NCI-H146 (cell line): ENCODE measurements at regions not wholly inside any gene's neighbourhood (a gene's known extent, or its start where the extent isn't known, plus 50 kb on each side); places are given as distances from the start of the nearest gene placed in this dataset.
"Not testable (repeated sequence)": the region's sequence is repeated elsewhere in the genome, so short reads cannot be mapped to it uniquely, and the experiment has no call there.

Experiments
- DNase-seq: peaks from one replicate; lab custom pipeline; 2025; lab: John Stamatoyannopoulos, UW

DNA sequence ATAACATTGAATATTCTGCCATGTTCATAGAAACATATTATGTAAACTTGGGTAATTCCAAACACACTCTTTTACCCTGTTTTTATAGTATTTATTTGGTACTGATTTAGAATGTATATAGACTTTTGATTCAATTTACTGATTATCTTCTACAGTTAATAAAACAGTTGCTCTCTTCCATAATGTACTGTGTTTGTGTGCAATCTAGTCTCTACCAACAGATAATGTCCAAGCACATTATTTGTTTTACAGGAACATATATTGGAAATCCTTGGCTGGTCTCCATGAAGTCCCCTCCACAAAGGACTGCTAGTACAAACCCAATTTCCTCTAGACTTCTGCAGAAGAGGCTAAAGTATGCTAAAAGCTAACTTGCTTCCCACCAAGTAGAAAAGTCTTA lies 386.6 kb downstream of the RND3 start:
- no peak for DNase-seq

DNA sequence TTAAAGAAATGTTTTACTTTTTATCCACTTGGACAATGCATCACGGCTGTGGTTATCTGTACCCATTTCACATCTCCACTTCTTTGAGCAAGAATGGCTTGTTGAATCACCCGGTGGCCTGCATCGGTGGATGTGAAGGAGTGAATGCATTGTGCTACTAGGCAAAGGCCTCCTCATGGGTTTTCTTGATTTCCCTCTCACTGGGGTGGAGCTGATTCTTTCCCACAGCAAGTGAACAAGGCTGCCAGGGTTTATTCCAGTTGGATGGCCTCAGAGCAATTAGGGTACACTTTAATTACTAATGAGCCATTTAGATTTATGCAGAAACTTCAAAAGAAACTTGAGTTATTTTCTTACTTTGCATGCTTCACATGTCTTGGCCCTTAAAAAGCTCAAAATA lies 387.1 kb downstream of the RND3 start:
- DNase-seq, result no peak

DNA sequence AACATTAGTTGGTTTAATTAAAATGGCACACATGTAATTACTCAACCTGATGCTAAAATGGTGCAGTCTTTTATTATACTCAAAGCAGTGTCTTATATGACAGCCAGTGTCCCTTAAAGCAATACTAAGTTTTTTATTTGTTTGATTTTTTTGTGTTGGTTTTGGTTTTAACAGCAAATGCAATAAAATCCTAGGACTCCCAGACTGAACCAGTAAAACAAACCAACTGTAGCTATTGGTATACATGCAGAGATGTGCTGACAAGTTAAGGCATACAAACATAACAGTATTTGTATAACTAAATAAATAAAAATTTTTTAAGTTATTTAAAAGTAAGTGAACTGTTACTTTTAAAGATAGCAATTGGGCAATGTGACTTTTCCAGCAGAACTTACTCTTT lies 387.7 kb downstream of the RND3 start:
- no peak for DNase-seq

GRCh38 chr2:150097901-150098531 lies 389.5 kb downstream of the RND3 start:
- DNase-seq, result no peak

GRCh38 chr2:150097402-150097801 lies 390.1 kb downstream of the RND3 start:
- no peak for DNase-seq

DNA sequence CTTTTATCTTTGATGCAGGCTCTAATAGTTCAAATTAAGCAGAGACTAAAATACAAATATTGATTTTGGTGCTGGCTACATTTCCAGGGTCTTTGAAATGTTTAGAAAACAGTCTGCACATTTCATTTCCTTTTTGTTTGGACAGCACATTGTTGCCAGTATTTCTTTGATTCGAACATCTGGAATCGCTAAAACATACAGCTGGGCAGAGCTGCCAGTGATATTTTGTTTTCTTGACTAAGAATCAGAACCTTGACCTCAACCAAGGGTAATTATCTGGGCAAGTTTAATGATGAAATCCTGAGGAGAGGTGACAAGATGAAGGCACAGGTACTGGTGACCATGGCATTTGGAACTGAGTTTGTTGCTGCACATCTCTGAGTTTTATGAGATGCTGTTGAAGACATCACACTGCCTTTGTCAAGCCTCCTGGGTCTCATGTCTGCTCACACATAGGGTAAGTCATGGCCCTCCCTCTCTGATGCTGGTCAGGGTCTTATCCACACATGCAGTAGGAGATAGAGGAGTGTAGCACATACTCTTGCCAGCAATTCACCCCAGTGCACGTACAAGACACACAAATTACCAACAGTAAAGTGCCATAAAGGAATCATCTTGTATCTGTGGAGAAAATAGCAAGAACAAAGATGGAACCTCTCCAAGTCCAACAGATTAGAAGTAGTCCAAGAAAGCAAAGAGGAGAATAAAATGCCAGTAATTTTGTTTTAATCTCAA lies 391.9 kb downstream of the RND3 start:
- DNase-seq, result peak; percentile 10

DNA sequence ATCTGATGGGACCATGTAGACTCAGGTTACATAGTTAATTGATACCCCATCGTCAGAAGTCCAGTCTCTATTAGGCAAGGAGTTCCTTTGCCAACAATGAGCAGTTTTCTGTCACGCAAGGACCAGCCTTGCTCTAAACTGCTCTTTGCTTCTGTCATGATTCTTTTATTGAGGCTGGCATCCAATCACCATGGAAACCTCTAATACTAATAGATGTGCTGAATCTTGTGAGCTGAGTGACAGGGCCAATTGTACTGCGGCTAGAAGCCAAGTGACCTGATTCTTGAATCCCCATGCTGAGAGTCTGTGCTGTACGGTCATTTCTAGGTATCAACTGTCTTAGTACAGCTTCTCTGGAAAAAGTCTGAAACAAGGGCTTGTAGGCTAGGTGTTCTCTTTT lies 395.6 kb downstream of the RND3 start:
- DNase-seq, result no peak

- DNase-seq, result no peak
Observed at GRCh38 chr2:150090031-150090430, 397.4 kb downstream of the RND3 start.

DNA sequence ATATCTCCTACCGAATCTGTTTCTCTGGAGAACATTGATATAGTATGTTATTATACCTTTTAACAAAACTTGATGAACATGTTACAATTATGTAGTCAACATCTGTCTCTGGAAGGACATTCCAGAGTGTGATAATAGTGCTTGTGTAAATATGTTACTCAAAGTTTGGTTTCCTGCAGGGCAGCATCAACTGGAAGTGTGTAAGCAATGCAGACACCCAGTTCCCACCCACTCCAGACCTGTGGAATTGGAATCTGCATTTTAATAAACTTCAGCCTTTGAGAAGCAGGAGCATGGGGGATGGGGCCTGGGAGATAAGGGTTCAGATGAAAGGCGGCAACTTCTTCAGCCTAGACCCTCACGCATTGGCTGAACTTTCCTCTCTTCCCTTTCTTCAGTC lies 398.9 kb downstream of the RND3 start:
- no peak for DNase-seq

GRCh38 chr2:150085478-150085877 lies 402.0 kb downstream of the RND3 start:
- DNase-seq, result no peak

DNA sequence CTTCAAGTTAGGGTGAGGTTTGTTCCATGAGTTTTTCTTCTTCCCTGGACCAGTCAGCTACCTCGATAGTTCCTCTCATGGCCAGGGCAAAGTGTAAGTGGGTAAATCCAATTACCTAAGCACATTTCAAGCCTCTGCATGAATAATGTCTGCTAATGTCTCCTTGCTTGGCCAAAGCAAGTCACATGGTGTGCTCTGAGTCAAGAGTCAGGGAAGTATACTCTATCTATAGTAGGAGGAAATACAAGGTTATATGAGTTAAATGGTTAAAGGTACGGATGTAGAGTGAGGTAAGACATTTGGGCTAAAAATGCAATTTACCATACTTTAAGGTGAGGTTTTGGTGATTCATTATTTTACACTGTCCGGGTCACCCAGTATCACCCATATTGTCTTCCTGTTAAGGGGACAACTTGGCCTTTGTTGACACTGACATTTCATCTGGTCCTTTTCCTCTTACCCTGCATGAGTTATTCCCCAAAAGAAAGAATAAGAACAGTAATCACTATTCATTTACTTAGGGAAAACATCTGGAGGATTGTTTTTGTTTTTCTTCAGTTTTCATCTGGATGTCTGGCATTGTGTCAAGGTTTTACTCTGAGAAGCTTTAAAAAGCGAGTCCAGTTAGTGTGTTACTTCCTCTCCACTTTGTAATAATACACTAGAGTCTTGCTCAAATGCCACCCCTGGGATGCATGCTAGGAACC lies 405.5 kb downstream of the RND3 start:
- DNase-seq, result no peak

GRCh38 chr2:150076281-150076680 lies 411.2 kb downstream of the RND3 start:
- no peak for DNase-seq

DNA sequence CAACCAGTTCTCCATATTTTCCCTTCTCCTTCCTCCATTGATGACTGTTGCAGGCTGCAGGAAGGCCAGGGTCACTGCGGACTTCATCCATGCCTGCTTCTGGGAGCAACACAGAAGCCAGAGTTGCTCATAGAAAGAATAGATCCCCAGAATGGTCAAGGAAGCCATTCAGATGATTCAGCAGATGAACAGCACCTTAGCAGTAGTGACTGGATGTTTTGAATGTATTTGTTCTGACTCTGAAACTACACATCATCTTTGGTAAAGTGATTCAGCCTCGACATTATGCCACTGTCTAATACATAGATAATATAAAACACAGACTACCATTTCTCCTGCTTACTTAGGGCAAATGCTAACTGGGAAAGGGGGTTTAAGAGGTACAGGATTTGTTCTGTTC lies 411.6 kb downstream of the RND3 start:
- no peak for DNase-seq

- DNase-seq, result no peak
Observed at GRCh38 chr2:150066490-150066889, 421.0 kb downstream of the RND3 start.

- DNase-seq, result no peak
Observed at GRCh38 chr2:150063931-150064548, 423.4 kb downstream of the RND3 start.

DNA sequence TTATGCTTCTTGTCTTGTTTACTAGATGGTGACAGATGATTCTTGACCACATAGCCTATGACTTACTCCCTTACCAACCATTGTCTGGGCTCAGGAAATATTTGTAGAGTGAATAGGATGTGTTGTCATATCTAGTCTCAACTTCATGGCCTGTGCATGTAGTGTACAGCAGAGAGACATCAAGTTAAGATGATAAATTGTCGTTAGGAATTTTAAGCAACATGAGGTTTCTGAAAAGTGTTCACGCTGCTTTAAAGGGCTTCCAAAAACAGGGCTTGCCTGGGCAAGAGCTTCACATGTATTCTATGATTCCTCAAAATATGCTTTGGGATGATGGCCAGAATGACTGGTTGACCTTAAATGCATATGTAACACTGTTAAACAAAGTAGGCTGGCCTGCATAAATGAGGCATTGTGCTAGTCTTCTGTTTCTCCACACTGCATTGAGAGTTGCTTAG lies 424.0 kb downstream of the RND3 start:
- DNase-seq, result no peak

DNA sequence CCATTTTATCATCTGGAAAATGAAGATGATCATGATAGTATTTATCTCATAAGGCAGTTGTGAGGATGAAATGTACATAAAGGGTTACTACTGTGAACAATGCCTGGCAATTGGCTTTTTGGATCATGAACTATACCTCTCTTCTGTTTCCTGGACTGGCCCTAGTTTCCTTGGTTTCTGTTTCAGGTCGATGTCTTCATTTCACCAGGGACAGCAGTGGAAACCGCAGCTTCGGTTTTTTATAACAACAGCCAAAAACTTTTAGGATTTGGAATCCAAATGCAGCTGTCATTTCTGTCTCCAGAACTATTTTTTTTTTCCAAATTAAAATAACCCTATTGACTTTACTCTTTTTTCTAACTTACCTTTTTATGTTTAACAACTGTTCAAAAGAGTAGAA lies 425.1 kb downstream of the RND3 start:
- DNase-seq, result no peak

DNA sequence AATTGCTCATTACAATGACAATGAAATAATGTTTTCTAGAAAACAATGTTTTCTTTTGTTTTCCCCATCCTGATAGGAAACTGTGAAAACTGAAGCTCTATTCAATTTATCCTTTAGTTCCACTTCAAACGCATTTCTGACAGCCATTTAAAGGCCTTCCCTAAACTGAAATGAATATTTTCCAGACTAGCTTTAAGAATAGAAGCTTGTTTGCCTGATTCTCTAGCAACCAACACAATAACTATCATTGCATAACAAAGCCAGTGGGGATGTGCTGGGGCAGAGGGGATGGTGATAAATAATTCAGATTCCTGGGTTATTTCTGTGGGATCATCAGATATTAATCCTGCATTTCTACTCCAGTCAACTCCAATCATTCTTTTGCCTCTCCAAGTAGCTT lies 427.1 kb downstream of the RND3 start:
- no peak for DNase-seq

- not testable (repeated sequence) for DNase-seq
Observed at GRCh38 chr2:150059676-150060075, 427.8 kb downstream of the RND3 start.

DNA sequence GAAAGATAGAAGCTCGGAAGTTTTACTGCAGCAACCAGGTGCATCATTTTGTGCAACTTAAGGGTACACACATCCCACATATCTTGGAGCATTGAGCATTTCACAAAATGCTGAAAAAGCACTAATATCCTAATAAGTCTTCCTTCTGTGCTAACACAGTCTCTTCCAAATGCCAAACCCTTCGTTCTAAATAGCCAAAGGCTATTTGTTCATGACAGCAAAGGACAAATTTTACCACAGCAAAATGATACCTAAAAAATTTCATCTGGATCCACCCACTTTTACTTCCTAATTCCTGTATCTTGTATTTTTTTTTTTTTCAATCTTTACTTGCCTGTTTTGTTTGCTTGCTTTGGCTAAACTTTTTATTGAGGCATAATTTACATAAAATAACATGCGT lies 435.0 kb downstream of the RND3 start:
- DNase-seq, result no peak

GRCh38 chr2:150051004-150051403 lies 436.5 kb downstream of the RND3 start:
- DNase-seq, result no peak

GRCh38 chr2:150050036-150050435 lies 437.4 kb downstream of the RND3 start:
- DNase-seq, result no peak
